ENCODE measurements at regions not wholly inside any gene's neighbourhood (a gene's known extent, or its start where the extent isn't known, plus 50 kb on each side); places are given as distances from the start of the nearest gene placed in this dataset.

DNA sequence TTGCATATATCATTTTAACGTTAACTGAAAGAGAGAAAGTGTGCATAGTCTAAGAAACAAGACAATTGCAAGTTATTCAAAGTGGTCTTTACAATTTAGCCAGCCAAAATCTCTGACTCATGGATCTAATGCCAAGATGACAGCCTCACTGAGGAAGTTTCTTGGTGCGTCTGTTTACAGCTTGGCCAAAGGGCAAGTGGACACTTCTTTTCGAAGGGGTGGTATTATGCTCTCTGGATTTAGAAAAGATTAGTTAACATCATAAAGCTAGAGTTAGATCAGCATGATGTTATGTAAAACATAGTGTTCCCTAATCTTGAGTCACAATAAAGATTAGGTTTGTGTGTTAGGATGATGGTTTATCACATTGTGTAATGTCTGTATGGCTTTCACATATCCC lies 51.5 kb upstream of the SLC2A13 start:
- TF ChIP-seq, protein P1, sequence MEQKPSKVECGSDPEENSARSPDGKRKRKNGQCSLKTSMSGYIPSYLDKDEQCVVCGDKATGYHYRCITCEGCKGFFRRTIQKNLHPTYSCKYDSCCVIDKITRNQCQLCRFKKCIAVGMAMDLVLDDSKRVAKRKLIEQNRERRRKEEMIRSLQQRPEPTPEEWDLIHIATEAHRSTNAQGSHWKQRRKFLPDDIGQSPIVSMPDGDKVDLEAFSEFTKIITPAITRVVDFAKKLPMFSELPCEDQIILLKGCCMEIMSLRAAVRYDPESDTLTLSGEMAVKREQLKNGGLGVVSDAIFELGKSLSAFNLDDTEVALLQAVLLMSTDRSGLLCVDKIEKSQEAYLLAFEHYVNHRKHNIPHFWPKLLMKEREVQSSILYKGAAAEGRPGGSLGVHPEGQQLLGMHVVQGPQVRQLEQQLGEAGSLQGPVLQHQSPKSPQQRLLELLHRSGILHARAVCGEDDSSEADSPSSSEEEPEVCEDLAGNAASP (CRISPR knock-in tag; IDR thresholded peaks at IDR 0.05; ENCODE audit: borderline replicate concordance) = no peak
- TF ChIP-seq KAT7 (CRISPR knock-in tag; IDR thresholded peaks at IDR 0.05; ENCODE audit: borderline replicate concordance) (no peak), ZMYM4 (CRISPR knock-in tag; IDR thresholded peaks at IDR 0.05) (no peak), JUN (CRISPR knock-in tag; IDR thresholded peaks at IDR 0.05) (no peak)

All from HepG2 (cell line).